Lower lobe of right lung (tissue), 2 donors: ENCODE measurements at regions not wholly inside any gene's neighbourhood (a gene's known extent, or its start where the extent isn't known, plus 50 kb on each side); places are given as distances from the start of the nearest gene placed in this dataset.

Source experiments
- ATAC-seq, 2 donors: fragments of 200-7000 bp; cut with Tn5 transposase; one replicate each; pipeline ENCODE4 v1.9.1; 2020 to 2022; ENCODE audit warnings: mild to moderate bottlenecking in 2 of 2, moderate library complexity in 2 of 2
- DNase-seq: peaks from one replicate; pipeline ENCODE4 v3.0.0-alpha.2; 2020
- H3K27ac ChIP-seq: fragments of 200-600 bp; one replicate; pipeline ENCODE4 v1.8.0; 2022
- H3K27me3 ChIP-seq: fragments of 200-600 bp; one replicate; pipeline ENCODE4 v1.8.0; 2022; ENCODE audit warnings: low read depth
- H3K36me3 ChIP-seq: fragments of 200-600 bp; one replicate; pipeline ENCODE4 v1.8.0; 2022; ENCODE audit warnings: mild to moderate bottlenecking
- H3K4me1 ChIP-seq: fragments of 200-600 bp; one replicate; pipeline ENCODE4 v1.8.0; 2022
- H3K4me3 ChIP-seq: fragments of 200-600 bp; one replicate; pipeline ENCODE4 v1.8.0; 2022; ENCODE audit warnings: mild to moderate bottlenecking
- H3K9me3 ChIP-seq: fragments of 200-600 bp; one replicate; pipeline ENCODE4 v1.8.0; 2022
- intact Hi-C: fragments of 100-400 bp; cut with DNase I; formaldehyde crosslinking; loops from one replicate; pipeline ENCODE4 v1.11.0; 2022
- TF ChIP-seq, protein P1 (sequence below): fragments of 200-600 bp; IDR thresholded peaks from one replicate; pipeline ENCODE4 v1.8.0; 2022; ENCODE audit warnings: antibody characterized with exemption, mild to moderate bottlenecking
- donor health status: DM: no; HTN: yes; CAD: no; lungs with severe emphysema.

DNA sequence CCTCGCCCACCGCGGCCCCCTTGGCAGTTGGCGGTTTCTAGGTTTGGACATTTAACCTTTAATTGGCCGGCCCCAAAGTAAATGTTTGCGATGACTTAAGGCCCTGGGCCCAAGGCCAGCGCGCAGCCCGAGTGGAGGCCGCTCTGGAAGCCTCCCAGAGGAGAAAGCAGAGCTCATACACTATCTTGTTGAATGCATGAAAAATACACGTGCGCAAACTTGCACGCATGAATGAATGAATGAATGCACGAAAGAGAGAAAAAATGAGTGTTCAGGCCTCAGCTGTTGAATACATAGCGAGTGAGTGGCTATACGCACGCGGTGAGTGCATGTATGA lies 279.3 kb upstream of the USP9Y start:
- Histone ChIP-seq H3K36me3 (no peaks in the 10 kb centered on the region), H3K27me3 (no peaks in the 10 kb centered on the region), H3K9me3 (no peaks in the 10 kb centered on the region), H3K4me3 (peak overlapping the region; percentile 37), H3K4me1 (no peaks in the 10 kb centered on the region), H3K27ac (no peak overlapping the region)
- ATAC-seq (no peak), DNase-seq (no peak)
- intact Hi-C loops = no loop called here
- TF ChIP-seq, protein P1, sequence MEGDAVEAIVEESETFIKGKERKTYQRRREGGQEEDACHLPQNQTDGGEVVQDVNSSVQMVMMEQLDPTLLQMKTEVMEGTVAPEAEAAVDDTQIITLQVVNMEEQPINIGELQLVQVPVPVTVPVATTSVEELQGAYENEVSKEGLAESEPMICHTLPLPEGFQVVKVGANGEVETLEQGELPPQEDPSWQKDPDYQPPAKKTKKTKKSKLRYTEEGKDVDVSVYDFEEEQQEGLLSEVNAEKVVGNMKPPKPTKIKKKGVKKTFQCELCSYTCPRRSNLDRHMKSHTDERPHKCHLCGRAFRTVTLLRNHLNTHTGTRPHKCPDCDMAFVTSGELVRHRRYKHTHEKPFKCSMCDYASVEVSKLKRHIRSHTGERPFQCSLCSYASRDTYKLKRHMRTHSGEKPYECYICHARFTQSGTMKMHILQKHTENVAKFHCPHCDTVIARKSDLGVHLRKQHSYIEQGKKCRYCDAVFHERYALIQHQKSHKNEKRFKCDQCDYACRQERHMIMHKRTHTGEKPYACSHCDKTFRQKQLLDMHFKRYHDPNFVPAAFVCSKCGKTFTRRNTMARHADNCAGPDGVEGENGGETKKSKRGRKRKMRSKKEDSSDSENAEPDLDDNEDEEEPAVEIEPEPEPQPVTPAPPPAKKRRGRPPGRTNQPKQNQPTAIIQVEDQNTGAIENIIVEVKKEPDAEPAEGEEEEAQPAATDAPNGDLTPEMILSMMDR = no peak

DNA sequence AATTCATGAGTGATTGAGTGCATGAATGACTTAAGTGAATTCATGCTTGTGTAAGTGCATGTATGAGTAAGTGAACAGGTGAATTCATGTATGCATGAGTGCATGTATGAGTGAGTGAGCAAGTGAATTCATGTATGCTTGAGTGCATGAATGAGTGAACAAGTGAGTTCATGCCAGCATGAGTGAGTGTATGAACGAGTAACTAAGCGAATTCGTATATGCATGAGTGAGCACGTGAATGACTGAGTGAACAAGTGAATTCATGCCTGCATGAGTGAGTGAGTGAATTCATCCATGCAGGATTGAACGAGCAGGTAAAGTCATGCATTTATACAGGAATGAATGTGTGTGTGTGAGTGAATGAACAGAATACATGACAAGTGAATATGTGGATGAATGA lies 278.5 kb upstream of the USP9Y start:
- Histone ChIP-seq H3K27ac (no peak overlapping the region), H3K36me3 (no peaks in the 10 kb centered on the region), H3K4me3 (no peak overlapping the region), H3K4me1 (no peaks in the 10 kb centered on the region), H3K27me3 (no peaks in the 10 kb centered on the region), H3K9me3 (no peaks in the 10 kb centered on the region)
- intact Hi-C loops = no loop called here
- TF ChIP-seq, protein P1 = no peak
- DNase-seq (no peak), ATAC-seq (no peak)

DNA sequence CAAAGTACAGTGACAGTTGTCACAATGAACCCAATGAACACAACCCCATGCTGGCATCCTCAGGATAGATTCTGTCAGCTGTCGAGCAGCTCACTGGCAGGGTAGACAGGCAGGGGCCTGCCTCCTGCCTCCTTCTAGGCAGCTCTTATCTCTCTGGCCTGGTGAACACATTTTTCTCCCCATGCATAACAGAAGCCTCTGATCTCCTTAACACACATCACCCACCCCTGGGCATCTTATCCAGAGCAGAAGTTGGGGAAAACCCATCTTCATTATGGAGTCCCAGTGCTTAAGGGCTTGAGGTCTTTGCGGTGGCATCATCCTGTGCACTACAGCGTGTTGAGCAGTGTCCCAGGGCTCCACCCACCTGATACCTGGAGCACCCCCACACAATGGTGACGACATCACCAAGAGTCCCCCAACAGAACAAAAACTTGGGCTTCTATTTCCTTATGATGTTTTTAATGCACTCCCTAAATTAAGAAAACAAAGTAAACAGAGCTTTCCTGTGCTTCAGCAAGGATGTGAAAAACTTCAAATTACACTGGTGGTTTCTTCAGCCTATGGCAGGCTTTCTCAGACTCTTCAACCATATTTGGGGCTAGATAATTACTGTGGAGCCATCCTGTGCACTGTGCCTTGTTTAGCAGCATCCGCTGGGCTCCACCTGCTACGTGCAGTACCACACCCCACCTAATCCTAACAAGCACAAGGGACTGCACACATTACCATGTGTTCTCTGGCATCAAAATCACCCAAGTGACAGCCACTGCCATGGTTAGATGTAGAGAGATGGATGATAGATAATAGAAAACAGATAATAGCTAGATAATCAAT lies 277.4 kb upstream of the USP9Y start:
- Histone ChIP-seq H3K27ac (no peak overlapping the region), H3K4me1 (no peaks in the 10 kb centered on the region), H3K27me3 (no peaks in the 10 kb centered on the region), H3K9me3 (no peaks in the 10 kb centered on the region), H3K4me3 (no peak overlapping the region), H3K36me3 (no peaks in the 10 kb centered on the region)
- TF ChIP-seq, protein P1 = no peak
- DNase-seq (no peak), ATAC-seq (no peak)
- intact Hi-C loops = no loop called here

DNA sequence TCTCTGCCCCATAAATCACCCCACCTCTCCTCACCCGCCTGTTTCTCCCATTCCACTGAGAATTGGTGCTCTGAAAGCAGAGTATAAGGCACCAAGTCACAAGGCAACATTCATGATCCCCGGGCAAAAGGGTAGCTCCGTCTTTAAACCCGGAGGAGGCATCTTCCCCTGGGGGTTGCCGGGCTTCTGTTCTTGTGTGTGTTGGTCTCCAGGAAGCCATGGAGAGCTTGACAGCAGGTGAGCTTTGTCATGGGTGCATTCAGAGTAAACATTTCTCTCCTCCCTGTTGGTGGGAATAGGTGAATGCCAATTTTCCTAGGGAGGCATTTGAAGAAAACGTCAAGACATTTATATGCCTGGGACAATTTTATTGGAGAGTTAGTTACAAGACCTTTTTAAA lies 275.5 kb upstream of the USP9Y start:
- ATAC-seq = no peak

DNA sequence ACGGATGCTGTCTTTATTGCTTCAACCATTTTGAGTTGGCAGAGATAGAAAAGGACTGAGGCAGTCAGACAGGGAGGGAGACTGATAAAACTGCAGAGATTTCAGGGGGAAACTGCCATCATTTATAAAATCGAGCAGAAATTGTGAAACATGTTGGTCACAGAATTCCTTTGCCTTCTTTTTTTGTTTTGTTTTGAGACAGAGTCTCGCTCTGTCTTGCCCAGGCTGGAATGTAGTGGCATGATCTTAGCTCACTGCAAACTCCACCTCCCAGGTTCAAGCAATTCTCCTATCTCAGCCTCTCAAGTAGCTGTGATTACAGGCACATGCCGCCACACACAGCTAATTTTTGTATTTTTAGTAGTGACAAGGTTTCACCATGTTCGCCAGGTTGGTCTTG lies 273.7 kb upstream of the USP9Y start:
- Histone ChIP-seq H3K36me3 (no peaks in the 10 kb centered on the region), H3K4me3 (no peak overlapping the region), H3K4me1 (no peaks in the 10 kb centered on the region), H3K27ac (no peak overlapping the region), H3K27me3 (no peaks in the 10 kb centered on the region), H3K9me3 (no peaks in the 10 kb centered on the region)
- no peak for ATAC-seq
- intact Hi-C loops = no loop called here
- TF ChIP-seq, protein P1 = no peak
- DNase-seq = no peak

More for the DNA sequence above, 275.5 kb upstream of the USP9Y start:
- no peaks in the 10 kb centered on the region for H3K4me1 ChIP-seq
- H3K9me3 ChIP-seq = no peaks in the 10 kb centered on the region
- no peaks in the 10 kb centered on the region for H3K27me3 ChIP-seq
- no peaks in the 10 kb centered on the region for H3K36me3 ChIP-seq
- intact Hi-C loops = no loop called here
- no peak overlapping the region for H3K4me3 ChIP-seq
- DNase-seq = no peak
- no peak overlapping the region for H3K27ac ChIP-seq
- TF ChIP-seq, protein P1 = no peak
